Cardiac muscle cell (in vitro differentiated cells and primary cell): ENCODE measurements at regions not wholly inside any gene's neighbourhood (a gene's known extent, or its start where the extent isn't known, plus 50 kb on each side); places are given as distances from the start of the nearest gene placed in this dataset.
A peak's percentile ranks its signal among the peaks of the same experiment; 100 is the strongest.

ENCODE experiments used
- DNase-seq, 2 donors: peaks; one replicate each; pipeline versions ENCODE4 v3.0.0 to v3.0.0-alpha.2; 2010 to 2017; ENCODE audit warnings: low read depth in 1 of 2, low spot score in 1 of 2
- H3K27ac ChIP-seq: fragments of 200-600 bp; sonication (generic); 2 replicates; pipeline ENCODE4 v1.5.1; 2016
- H3K27me3 ChIP-seq: fragments of 200-600 bp; sonication (generic); 2 replicates; pipeline ENCODE4 v1.6.0; 2016; ENCODE audit warnings: control low read depth
- H3K36me3 ChIP-seq: fragments of 200-600 bp; sonication (generic); 2 replicates; pipeline ENCODE4 v1.5.1; 2016; ENCODE audit warnings: control low read depth
- H3K4me1 ChIP-seq: fragments of 200-600 bp; sonication (generic); 2 replicates; pipeline ENCODE4 v1.8.1; 2017; ENCODE audit warnings: low read depth, mild to moderate bottlenecking, mixed run types
- H3K4me3 ChIP-seq: fragments of 200-600 bp; sonication (generic); 2 replicates; pipeline ENCODE4 v1.5.1; 2016; ENCODE audit warnings: mild to moderate bottlenecking
- H3K9me3 ChIP-seq: fragments of 200-600 bp; sonication (generic); 2 replicates; pipeline ENCODE4 v1.5.1; 2017; ENCODE audit warnings: low read depth, mild to moderate bottlenecking, control low read depth
- CTCF ChIP-seq: IDR thresholded peaks from 2 replicates; pipeline ENCODE4 v1.5.1; 2012; ENCODE audit warnings: low read depth, mild to moderate bottlenecking, low read length

DNA sequence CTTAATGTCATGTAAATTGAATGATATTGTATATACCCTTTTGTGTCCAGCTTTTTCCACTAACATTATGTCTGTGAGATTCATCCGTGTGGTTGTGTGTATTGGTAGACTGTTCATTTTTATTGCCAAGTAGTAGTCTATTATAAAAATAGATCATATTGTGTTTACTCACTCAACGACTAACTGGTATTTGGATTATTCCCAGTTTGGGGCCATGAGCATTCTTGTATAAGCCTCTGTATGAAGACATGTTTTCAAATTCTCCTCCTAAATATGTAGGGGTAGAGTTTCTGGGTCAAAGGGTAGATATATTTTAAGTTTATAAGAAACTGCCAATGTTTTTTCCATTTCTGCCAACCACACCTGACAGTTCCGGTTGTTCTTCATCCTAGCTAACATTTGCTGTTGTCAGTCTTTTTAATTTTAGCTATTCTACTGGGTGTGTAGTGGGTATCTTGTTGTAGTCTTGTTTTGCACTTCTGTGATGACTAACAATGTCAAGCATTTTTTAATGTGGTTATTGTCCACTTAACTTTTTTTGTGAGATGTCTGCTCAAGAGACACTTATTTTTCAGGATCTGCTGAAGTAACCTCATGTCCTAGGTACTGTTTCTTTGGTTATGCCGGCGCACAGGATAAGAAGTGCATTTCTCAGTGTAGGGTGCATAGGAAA is 93.2 kb downstream of the DACT1 start:
- no peak overlapping the region for H3K4me3 ChIP-seq
- no peaks in the 10 kb centered on the region for H3K27me3 ChIP-seq
- no peaks in the 10 kb centered on the region for H3K36me3 ChIP-seq
- H3K27ac ChIP-seq, result no peak overlapping the region
- no peaks in the 10 kb centered on the region for H3K4me1 ChIP-seq
- H3K9me3 ChIP-seq, result no peaks in the 10 kb centered on the region
- peak in 1 of 2 donors; percentile 26 for DNase-seq
- TF ChIP-seq CTCF, result no peak

- TF ChIP-seq CTCF, result no peak
- Histone ChIP-seq H3K27ac (no peak overlapping the region), H3K9me3 (no peaks in the 10 kb centered on the region), H3K36me3 (no peaks in the 10 kb centered on the region), H3K4me3 (no peak overlapping the region), H3K4me1 (no peaks in the 10 kb centered on the region), H3K27me3 (no peaks in the 10 kb centered on the region)
- peak in 1 of 2 donors; percentile 97 for DNase-seq
Observed at GRCh38 chr14:58731465-58732293, 93.9 kb downstream of the DACT1 start.

DNA sequence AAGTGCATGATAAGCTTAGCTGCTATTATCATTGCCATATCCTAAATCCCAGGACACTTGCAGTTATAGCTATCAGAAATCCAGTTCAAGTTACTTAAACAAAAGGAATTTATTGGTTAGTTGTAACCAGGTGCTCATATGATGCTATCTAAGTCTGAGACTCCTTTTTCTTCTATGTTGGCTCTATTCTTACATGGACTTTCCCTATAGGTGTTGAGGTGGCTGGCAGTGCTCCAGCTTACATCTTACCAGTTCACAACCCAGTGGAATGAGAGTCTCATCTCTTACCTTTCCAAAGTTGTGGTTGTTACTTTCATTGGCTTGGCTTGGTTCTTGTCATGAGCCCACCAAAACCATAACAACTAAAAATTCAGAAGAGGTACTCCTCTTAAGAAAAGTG is 94.6 kb downstream of the DACT1 start:
- H3K4me1 ChIP-seq, result no peaks in the 10 kb centered on the region
- H3K9me3 ChIP-seq, result no peaks in the 10 kb centered on the region
- H3K27ac ChIP-seq, result no peak overlapping the region
- no peak overlapping the region for H3K4me3 ChIP-seq
- no peaks in the 10 kb centered on the region for H3K27me3 ChIP-seq
- no peaks in the 10 kb centered on the region for H3K36me3 ChIP-seq
- TF ChIP-seq CTCF, result no peak
- DNase-seq, result no peak

- Histone ChIP-seq H3K9me3 (no peaks in the 10 kb centered on the region), H3K27ac (no peak overlapping the region), H3K27me3 (no peaks in the 10 kb centered on the region), H3K4me1 (no peaks in the 10 kb centered on the region), H3K36me3 (no peaks in the 10 kb centered on the region), H3K4me3 (no peak overlapping the region)
- TF ChIP-seq CTCF, result no peak
- no peak for DNase-seq
Observed at GRCh38 chr14:58733451-58734208, 95.9 kb downstream of the DACT1 start.

DNA sequence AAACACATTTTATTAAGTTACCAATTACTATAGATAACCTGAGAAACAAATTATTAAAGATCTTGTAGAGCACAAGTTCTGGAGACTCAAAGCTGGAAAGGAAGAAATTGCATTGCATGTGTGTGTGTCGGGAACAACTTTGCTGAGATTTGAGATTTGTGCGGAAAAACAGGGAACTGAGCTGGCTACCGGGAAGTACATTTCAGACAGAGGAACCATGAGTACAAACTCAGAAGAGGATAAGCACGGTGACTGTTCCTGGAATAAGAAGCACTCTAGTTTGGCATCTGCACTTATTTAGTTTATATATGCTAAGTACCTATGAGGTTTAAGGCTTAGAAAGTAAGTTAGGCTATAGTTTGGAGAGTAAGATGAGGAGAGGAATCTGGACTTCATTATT is 97.8 kb downstream of the DACT1 start:
- no peak overlapping the region for H3K4me3 ChIP-seq
- peaks cover 8% of the 10 kb centered on the region for H3K4me1 ChIP-seq
- H3K27me3 ChIP-seq, result no peaks in the 10 kb centered on the region

More for the DNA sequence above, 97.8 kb downstream of the DACT1 start:
- no peak for TF ChIP-seq CTCF
- no peaks in the 10 kb centered on the region for H3K9me3 ChIP-seq
- DNase-seq, result no peak
- H3K27ac ChIP-seq, result no peak overlapping the region
- no peaks in the 10 kb centered on the region for H3K36me3 ChIP-seq
